Renal pelvis (tissue), 1 donor: ENCODE measurements at regions not wholly inside any gene's neighbourhood (a gene's known extent, or its start where the extent isn't known, plus 50 kb on each side); places are given as distances from the start of the nearest gene placed in this dataset.

Source experiments
- DNase-seq: peaks from one replicate; pipeline ENCODE4 v3.0.0-alpha.2; 2013

DNA sequence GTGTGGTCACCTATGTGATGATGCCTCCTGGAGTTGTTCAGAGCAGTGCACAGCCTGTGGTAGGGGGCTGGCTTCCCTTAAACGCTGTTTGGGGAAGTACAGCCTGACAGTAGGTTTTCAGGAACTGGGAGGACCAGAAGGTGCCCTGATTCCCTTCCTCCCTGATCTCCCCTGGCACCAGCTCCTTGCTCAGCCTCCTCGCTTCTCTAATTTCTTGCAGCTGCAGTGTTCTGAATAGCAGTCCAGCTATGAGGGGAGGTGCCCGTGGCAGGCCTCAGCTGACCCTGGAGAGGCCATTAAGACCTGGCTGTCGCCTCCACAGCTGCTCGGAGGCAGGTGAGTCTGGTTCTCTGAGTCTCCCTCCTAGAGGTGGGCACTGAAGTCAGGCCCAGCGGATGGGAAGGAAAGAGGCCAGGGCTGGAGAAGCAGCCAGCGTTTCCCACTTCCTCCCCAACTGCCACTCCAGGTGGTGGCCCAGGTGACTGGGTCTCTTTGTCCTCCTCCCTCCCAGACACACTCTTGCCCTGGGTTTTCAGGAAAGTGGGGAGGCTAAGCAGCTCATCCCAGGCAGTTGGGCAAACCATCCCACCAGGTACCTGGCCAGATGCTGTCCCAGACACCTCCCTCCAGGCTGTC lies 52.0 kb upstream of the RPL11 start:
- DNase-seq: no peak

DNA sequence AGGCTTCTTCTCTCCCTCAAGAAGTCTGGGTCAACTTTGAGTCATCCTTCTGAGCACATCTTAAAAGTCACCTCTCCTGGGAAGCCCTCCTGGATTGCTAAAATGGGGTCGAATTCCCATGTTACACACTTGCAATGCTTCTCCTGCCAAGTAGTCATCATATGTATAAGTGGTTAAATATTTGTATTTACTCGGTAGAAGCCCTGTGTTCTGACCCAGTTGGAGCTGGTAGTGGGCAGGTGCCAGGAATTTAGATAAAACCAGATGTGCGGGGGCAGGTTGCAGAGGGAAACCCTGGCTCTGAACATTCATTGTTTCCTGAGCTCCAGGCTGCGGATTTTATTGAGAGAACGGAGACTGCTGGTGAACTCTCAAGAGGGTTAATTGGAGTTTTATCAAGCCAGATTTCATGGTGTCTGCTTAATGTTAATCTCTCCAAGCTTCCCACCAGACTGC lies 52.8 kb upstream of the RPL11 start:
- DNase-seq: no peak

DNA sequence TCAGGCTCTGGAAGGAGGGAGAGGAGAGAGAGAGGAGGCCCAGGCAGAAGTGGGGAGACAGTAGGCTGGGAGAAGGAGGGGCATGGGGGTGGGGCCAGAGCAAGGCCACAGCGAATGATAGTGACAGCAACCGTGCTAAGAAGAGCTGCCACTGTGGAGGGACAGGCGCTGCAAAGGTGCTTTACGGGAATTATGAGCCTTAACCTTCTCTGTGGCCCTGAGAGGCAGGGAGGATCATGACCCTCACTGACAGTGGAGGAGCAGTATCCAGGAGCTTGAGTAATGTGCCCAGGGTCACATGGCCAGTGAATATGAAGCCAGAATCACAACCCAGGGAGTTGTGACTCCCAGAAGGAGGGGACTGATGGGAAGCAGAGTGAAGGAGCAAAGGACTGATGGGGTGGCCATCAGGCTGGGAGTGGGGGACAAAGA lies 53.4 kb upstream of the RPL11 start:
- no peak for DNase-seq

DNA sequence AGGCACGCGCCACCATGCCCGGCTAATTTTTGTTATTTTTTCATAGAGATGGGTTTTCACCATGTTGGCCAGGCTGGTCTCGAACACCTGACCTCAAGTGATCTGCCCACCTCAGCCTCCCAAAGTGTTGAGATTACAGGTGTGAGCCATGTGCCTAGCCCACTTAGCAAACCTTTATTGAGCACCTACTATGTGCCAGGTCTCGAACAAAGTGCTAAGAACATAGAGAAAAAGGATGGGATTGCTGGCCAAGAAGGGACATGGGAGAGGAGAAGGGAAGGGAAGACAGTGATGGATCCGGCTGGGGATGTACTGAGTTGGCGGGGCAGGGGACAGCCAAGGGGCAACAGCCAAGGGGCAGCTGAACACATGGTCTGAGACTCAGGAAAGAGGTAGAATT lies 55.6 kb upstream of the RPL11 start:
- DNase-seq: no peak

DNA sequence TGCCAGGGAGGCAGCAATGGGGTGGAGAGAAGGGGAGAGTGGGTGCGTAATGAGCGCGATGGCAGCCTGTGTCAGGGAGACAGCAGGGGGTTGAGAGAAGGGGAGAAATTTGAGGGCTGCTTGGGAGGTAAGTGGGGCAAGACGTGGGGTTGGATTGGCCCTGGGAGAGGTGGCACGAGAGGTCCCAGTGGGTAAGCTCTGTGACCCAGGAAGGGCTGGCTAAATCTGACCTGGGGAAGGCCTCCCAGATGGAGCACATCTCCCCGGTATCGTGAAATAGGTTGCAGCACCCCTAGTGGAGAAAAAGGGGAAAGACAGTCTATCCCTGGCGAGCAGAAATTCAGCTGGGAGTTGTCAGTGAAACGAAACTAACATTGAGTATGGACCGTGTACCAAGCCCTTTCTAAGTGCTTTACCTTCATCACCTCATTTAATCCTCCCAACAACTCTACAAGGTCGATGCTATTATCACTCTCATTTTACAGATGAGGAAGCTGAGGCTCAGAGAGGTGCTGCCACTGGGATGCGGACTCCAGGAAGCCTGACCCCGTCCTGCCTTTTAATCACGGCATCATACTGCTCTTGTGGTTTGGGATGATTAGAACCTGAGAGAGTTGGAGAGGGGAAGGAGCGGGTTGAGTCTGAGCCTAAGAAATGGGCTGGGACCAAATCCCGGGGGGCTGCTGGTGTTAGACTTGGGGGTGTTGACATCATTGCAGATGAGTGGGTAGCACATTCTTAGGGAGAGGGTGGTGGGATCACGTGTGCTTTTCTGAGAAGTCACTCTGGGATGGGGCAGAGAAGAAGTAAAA lies 56.6 kb upstream of the RPL11 start:
- peak; percentile 72 for DNase-seq

DNA sequence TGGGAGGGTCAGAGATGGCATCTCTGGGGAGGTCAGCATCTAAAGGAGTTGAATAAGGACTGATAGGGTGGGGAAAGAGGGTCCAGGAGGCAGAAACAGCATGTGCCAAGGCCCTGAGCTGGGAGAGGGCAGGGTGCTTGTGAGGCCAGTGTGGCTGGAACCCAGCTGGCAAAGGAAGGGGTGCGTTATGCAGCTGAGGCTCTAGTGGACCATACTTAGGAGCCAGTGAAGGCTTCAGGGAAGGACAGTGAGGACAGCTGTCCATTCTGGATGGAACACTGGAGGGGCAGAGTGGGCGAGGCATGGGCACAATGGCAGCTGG lies 57.1 kb upstream of the RPL11 start:
- no peak for DNase-seq

DNA sequence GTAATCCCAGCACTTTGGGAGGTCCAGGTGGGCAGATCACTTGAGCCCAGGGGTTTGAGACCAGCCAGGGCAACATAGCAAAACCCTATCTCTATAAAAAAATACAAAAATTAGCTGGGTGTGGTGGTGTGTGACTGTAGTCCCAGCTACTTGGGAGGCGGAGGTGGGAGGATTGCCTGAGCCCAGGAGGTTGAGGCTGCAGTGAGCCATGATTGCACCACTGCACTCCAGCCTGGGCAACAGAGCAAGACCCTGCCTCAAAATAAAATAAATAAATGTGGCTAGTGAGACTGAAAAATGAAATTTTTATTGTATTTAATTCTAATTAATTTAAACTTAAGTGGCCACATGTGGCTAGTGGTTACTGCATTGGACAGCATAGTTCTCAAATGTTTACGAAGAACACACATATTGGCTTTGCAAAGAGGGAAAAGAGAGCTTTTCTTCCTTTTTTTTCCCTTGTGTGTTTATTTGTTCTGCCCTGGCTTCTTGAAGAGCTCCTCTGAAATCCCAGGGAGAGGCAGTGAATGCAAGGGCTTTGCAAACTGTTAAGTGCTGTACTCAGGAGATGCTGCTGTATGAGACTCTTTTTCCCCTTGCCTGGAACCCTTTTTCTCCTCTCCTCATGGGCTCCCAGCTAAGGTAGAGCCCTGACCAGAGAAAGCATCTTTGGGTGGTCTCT lies 59.0 kb upstream of the RPL11 start:
- DNase-seq: no peak

DNA sequence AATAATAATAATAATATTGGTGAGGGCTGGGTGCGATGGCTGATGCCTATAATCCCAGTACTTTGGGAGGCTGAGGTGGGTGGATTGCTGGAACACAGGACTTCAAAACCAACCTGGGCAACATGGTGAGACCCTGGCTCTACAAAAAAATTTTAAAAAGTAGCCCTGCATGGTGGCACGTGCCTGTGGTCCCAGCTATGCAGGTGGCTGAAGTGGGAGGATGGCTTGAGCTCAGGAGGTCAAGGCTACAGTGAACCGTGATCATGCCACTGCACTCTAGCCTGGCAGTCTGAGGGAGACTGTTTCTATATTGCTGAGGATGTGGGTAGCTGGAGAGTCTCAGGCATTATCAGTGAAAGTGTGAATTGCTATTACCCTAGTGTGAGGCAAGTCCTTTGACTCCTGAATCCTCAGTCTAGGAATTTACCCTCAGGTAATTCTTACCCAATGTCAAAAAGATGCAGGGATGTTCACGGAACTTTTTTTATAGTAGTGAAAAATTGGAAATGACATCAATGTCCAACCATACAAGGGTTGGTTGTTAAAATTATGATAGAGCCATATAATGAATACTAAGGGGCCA lies 61.8 kb upstream of the RPL11 start:
- no peak for DNase-seq

DNA sequence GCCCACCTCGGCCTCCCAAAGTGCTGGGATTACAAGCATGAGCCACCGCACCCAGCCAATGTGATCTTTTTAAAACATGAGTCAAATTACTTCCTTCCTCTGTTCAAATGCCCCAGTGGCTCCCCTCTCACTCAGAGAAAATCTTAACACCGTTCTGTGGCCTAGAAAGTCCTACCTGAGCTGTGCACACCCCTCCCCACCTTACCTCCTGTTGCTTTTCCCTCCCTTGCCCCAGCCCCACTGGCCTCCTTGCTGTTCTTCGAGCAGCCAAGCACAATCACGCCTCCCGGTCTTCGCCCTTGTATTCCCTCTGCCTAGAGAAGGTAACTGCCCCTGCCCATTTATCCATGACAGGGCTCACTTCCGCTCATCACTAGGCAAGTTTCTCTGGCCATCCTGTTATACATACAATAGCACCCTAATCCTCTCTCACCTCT lies 62.6 kb upstream of the RPL11 start:
- no peak for DNase-seq

DNA sequence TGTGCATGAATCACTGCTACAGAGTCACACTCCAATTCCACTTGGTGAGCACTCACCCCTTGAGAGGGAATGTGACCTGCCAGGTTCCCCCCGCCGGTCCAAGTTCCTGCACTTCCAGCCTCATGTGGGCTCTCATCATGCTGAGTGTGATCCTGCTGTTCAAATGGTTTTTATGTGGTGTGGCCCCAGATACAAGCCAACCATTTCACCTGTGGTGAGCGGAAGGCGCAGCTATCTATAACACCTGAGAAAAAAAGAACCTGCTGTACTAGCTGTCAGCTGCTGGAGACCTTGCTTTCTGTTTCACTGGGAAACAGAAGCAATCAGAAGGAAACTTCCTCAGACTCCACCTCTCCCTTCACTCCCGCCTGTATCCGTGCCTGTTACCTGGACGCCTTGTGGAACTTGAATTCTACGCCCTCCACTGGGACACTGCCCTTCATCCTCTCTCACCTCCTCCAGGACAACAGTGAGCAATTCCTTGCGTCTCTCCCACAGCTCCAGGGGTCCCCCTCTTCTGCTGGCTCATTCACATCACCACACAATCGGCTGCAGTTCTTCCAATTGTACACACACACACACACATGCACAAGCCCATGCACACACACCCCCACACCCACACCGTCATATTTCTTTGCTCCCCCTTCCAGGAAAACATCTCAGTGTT lies 64.4 kb upstream of the RPL11 start:
- DNase-seq: no peak

DNA sequence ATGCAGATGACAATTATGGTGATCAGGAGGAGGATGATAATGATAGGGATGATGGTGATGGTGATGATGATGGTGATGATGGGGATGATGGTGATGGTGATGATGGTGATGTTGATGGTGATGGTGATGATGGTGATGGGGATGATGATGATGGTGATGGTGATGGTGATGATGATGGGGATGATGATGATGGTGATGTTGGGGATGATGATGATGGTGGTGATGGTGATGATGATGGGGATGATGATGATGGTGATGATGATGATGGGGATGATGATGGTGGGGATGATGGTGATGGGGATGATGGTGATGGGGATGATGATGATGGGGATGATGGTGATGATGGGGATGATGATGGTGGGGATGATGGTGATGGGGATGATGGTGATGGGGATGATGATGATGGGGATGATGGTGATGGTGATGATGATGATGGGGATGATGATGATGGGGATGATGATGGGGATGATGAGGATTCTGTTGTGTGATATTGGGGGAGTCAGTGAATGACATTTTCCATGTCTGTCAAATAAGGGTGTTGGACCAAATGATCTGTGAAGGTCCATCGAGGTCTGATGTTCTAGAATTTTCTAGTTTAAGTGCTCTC lies 65.6 kb upstream of the RPL11 start:
- DNase-seq: no peak

DNA sequence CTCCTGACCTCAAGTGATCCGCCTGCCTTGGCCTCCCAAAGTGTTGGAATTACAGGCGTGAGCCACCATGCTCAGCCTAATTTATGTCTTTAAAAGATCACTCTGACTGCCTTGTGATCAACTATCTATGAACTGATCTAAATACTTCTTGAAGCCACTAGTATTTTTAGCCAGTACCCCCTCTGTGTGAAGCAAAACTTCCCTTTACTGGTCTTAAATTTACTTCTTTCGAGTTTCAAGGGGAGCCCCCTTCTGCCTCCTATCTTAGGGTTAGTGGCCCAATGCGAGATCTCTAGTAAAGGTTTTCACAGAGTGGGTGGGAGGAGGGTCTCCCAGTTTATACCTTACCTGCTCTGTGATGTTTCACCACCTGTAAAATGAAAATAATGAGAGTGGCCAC lies 66.1 kb upstream of the RPL11 start:
- DNase-seq: no peak

DNA sequence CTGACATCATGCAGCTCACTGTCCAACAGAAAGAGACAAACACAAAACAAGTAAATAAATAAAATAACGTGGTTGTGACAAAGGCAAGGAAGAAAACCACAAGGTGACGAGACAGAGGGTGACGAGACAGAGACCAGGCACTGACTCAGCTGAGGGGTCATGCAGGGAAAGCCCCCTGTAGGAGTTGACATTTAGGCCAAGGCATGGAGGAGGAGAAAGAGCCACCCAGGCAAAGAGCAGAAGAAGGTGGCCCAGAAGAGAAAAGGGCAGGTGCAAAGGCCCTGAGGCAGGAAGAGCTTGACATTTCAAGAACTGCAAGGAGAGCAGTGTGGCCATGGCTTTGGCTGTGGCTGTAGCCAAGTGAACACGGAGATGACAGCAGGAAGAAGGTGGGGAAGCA lies 65.1 kb upstream of the ID3 start:
- DNase-seq: no peak

DNA sequence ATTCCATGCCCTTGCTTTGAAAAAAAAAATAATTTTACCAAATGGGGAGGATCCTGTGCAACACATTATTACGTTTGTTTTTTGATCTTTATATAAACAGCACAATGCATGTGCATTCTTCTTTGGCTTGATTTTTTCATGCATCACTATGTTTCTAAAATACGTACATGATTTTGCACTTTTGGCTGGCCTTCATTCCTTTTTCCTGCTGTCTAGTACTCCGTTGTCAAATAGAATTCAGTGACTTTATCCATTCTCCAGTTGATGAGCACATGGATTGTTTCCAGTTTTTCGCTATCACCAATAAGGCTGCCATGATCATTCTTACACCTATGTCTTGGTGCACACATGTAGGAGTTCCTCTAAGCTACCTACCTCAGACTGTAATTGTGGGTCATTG lies 63.0 kb upstream of the ID3 start:
- DNase-seq: no peak

DNA sequence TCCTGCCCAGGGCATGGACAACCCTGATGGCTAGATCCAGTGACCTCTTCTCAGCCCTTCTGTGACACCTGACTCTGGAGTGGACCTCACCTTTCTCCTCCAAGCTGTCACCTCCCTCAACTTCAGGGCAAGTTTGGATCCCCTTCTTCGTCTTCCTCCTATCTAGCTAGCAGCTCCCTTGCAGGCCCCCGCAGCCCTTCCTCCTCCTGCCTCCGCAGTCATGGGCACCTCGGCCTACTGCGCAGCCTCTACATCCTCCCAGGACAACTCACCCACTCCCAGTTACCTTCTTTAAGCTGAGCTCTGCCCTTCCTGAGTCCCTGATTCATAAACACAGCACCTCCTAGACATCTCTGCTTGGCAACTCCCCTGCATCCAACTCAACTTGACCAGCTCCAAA lies 61.3 kb upstream of the ID3 start:
- no peak for DNase-seq

DNA sequence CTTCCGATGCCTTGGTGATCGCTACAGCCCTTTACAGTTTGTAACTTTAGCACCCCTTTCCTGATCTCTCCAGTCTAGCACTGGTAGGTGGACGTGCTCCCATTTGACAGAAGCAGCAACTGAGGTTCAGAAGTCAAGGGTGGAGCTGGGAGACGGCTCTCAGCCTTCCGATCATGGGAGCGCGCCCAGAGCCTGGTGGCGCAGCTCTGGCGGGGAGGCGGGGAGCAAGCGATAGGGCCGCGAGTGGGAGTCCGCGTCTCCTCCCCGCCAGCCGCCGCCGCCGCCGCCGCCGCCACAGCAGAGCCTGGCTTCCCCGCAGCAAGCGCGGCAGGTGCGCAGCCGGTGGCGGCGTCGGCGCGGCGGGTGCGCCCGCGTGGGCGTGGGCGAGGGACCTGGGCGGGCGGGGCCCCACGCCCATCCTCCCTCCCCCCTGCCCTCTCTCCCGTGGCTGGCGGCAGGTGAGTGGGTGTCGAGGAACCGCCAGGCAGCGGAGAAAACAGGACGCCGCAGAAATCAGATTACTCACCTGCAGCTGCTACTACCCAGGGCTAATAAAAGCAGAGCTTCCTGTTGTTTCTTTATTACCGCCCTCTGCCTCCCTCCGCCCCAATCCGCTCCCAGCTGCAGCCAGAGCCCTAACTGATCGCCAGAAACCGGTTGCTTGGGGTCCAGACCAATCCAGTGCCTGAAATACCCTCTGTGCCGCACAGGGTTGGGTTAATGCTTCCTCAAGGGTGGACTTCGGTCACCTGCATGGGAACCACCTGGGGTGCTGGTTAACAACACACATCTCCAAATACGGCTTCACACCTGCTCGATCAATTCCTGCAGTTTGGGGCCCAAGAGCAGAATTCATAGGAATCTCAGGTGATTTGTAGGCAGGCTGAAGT lies 60.2 kb upstream of the ID3 start:
- peak; percentile 67 for DNase-seq

DNA sequence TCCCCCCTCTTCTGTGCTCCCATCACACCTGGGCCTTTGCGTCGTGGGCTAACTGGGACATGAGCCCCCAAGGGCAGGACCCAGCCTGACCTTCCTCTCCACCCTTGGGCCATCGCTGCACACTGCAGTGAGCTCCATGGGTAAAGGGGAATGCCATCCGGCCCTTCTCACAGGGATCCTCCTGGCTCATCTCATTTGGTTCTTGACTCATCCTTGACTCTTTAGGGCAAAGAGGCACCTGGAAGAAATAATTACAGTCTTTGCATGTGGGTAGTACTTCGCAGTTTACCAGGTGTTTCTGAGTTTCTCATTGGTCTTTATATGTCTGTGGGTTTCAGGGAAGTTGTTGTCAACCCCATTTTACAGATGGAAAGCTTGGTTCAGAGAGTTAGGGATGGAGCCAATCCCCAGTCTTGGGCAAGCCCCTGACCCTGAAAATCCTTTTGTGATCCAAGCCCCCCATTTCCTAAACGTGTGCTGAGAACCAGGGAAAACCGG lies 59.3 kb upstream of the ID3 start:
- no peak for DNase-seq

DNA sequence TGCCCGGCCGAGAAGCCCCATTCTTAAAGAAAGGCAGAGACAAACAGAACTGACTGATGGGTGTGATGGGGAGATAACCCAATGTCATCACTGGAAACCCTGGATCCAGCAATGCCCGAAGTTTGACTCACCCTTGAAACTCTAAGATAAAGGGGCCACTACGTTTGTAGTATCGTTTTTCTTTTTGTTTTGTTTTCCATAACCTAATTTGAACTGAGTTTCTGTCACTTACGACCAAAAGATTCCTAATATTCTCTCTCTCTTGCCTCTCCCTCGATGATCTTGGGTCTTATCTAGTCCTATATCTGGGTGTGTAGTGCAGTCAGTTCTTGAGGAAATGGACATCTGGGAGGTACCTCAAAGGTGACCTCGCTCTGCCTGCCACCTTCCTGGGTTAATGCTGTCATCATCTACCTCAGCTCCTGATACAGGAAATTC lies 57.8 kb upstream of the ID3 start:
- DNase-seq: no peak

DNA sequence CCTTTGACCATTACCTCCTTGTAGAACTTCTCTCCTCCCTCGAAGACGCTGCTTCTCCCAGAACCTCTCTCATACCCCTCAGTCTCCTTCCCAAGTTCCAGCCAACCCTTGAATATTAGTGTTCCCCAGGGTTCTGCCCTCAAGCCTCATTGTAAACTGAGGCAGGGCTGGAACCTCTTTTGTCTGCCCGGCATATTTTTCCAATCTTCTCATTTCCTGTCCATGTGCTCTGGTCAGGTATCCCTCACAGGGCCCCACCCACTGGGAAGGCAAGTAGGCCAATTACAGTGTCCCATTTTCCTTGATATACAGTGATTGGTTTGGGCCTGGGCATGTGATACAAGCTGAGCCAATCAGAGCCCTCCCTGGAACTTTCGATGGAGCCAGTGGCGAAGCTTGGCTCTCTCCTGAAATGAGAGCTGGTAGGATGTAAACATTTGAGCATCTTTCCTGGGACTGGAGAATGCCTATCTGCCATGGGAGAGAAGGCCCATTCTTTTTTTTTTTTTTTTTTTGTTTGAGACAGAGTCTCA lies 57.1 kb upstream of the ID3 start:
- no peak for DNase-seq

DNA sequence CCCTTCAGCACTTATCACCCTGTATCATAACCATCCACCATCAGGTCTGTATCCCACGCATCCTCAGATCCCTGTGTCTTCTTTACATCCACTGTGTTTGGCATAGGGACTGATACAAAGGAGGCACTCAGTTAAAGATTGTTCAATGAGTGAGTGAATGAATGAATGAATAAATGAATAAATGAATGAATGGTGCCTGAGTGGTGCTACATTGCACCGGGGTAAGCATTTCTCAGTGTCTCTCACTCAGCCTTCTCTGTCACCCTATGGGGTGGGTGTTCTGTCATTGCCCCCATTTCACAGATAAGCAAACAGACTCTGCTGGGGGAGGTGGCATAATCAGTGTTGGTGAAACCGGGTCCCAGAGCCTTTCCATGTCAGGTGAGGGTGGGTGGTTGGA lies 56.6 kb upstream of the ID3 start:
- DNase-seq: no peak
